Endothelial cell of hepatic sinusoid (primary cell): ENCODE measurements at regions not wholly inside any gene's neighbourhood (a gene's known extent, or its start where the extent isn't known, plus 50 kb on each side); places are given as distances from the start of the nearest gene placed in this dataset.
"Not testable (repeated sequence)": the region's sequence is repeated elsewhere in the genome, so short reads cannot be mapped to it uniquely, and the experiment has no call there.

Source experiments
- in situ Hi-C: cut with HindIII; loops from 2 replicates; pipeline ENCODE4 v1.10.0; 2017; ENCODE audit warnings: low sequenced_read_pairs

DNA sequence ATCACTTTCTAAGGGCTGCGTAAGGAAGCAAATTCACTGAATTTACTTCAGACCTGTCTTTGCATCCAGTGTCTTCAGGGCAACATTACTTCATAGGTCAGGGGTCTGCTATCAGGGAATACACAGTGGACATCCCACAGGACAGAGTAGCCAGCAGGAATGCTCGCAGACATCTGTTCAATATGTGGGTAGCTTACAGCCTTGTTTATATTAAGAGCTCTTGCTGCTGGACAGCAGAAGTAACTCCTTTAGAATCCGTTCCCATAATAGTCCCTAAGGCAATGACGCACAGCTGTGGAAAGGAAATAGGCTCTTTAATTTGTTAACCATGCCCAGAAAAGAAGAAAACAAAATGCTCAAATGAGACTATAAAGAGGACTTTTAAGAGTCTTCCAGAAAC, 198.7 kb downstream of the MOXD1 start:
- in situ Hi-C loops: no loop called here

- in situ Hi-C loops: no loop called here
Observed at GRCh38 chr6:132199343-132199742, 201.9 kb downstream of the MOXD1 start.

DNA sequence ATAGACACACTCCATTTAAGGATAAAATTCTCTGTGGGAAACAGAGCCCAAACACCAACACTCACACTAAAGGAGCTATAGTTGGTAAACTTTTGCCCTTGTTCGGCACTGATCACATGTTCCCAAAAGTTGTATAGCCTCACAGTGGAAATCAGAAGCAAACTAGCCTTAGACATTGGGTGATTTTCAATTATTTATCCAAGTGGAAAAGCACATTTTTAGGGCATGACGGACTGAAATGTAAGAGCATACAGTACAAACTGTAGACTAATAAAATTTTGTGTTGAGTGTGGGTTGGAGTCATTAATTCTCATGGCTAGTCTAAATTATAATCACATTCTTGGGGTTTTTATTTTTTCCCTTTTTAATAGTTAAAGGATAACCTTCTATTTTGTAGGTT, 202.4 kb downstream of the MOXD1 start:
- in situ Hi-C loops: no loop called here

DNA sequence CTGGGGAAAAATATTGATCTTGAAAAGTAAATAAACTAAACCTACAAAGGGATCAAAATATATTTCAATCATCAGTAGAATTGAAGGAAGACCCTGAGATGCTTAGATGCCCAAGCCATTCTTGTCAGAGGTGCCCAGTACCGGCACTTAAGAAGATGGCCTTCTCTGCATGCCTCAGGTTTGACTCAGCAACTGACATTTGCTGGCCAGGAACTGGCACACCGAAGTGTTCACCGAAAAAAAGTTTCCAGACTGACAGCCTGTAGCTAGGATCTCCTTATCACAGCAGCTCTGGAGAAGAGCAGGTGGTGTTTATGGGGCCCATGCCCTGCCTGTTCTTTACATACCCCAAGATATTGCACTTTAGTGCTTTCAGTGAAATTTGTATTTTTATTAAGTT, 203.2 kb downstream of the MOXD1 start:
- in situ Hi-C loops: no loop called here

- in situ Hi-C loops: no loop called here
Observed at GRCh38 chr6:132194529-132194928, 206.7 kb downstream of the MOXD1 start.

- in situ Hi-C loops: no loop called here
Observed at GRCh38 chr6:132192631-132193030, 208.6 kb downstream of the MOXD1 start.

DNA sequence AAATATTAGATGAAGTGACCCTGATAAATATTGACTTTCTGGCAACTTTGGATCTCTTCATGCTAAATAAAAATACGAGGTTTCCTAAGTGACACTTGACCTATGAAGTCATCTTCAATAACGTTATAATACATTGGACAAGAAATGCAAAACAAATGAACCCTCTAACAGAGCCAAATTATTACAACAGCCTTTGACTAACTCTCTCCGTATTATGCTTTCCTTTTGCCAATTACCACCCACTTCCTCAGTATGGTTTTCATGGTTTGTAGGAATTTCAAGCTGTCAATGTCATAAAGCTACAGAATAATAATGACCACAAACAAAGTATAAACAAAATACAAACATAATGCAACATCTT, 210.5 kb downstream of the MOXD1 start:
- in situ Hi-C loops: no loop called here

GRCh38 chr6:132190097-132190814, 211.0 kb downstream of the MOXD1 start:
- in situ Hi-C loops: no loop called here

- in situ Hi-C loops: no loop called here
Observed at GRCh38 chr6:132188556-132189264, 212.6 kb downstream of the MOXD1 start.

DNA sequence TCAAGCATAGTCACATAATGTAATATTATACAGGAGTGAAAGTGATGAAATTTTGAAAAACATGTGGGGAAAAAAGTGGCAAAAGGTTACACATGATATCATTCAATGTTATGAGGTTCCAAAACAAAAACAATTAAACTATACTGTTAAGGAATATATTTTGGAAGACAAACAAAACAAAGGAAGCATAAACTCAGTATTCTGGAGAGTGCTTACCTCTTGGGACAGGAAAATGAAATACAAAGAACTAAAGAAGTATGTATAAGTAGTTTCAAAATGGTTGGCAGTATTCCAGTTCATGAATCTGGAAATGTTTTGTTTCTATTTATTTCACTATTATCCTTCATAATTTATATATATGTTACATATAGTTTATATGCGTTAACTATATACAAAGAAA, 213.5 kb downstream of the MOXD1 start:
- in situ Hi-C loops: no loop called here

DNA sequence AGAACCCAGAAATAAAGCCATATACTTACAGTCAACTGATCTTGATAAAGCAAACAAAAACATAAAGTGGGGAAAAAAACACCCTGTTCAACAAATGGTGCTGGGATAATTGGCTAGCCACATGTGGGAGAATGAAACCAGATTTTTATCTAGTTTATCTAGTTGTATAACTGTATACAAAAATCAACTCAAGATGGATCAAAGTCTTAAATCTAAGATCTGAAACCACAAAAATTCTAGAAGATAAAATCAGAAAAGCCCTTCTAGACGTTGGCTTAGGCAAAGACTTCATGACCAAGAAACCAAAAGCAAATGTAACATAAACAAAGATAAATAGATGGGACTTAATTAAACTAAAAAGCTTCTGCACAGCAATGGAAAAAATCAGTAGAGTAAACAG, 216.3 kb downstream of the MOXD1 start:
- in situ Hi-C loops: not testable (repeated sequence)

- in situ Hi-C loops: no loop called here
Observed at GRCh38 chr6:132179955-132180354, 221.3 kb downstream of the MOXD1 start.

- in situ Hi-C loops: no loop called here
Observed at GRCh38 chr6:132174919-132175318, 223.7 kb upstream of the CCN2 start.

DNA sequence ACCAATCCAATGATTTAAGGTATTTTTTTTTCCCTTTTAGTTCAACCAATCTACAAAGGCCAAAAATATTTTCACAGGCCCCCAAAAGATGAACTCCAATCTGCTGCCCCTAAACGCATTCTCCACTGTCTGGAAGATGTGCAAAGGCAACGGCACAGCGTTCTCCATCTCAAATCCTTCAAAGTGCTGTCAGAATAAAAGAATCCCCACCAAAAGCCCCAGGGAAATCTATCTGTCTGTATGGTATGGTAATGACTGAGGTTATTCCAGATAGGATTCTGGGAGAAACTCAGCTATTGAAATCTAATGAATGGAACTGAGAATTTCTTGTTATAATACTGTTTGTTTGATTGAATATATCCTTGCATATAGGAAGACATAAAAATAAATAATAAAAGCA, 217.8 kb upstream of the CCN2 start:
- in situ Hi-C loops: no loop called here

DNA sequence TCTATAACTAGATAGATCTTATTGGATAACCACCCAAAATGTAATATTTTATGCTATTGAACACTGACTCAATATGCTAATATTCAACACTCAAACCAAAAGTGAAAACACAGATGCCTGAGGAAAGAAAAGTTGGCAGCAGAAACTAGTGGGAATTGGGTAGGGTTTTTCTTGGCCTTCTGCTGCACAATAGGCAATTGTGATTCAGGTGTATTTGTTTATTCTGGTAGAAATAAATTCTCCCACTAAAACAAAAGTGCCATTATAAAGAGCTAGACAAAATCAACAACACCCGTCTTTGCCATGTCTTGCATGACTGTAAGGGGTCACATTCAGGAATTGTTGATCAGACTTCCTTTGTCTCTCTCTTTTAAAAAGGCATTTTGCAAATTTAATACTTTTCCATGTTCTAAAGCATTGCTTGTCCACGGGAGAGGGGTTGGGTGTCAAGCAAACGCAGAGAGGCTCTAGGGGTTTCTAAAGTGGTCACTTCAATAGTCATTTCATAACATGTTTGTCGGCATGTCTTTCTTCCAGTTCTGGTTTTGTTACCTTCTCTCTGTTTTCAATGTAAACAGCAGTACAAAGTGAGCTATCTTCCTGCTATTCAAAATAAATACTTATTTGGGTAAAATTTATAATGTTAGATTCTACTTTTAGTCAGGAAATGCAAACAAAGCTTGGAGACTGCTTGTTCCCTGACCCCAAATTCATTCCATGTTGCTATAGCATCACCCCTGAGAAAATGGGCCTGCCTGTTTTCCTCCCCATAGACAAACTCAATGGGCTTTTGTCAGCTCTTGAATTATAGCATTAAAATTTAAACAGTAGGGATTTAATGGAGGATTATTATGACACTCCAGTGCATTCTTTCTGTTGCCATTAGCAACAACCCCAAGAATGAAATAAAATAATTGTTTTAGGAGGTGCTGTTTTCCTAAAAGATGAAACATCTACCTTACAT, 217.0 kb upstream of the CCN2 start:
- in situ Hi-C loops: no loop called here

- in situ Hi-C loops: no loop called here
Observed at GRCh38 chr6:132166526-132167051, 215.4 kb upstream of the CCN2 start.

DNA sequence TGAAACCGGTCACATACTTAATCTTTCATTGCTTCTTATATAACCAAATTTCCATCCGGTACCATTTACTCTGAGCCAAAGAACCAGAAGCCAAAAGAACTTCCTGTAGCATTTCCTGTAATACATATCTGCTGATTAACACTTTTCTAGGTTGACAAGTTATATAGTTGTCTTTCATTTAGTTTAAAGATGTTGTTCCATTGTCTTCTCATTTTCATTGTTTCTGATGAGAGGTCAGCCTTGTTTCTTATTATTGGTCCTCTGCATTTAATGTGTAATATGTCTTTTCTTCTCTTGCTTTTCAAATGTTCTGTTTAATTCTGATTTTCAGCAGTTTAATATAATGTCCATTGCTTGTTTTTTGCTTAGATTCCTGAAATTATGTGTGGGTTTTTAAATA, 214.5 kb upstream of the CCN2 start:
- in situ Hi-C loops: no loop called here

DNA sequence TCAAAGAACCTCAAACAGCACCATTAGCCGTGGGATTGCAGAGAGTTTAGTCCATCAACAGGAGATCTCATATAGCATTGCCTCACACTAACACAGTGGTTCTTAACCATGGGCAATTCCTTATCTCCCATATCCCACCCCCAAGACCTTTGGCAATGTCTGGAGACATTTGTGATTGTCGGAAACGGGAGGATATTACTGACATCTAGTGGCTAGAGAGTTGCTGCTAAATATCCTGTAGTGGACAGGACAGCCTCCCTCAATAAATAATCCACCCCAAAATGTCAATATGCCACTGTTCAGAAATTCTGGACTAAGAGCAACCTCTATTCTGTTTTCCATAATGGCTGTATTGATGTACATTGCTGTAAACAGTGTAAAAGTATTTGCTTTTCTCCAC, 210.1 kb upstream of the CCN2 start:
- in situ Hi-C loops: no loop called here

DNA sequence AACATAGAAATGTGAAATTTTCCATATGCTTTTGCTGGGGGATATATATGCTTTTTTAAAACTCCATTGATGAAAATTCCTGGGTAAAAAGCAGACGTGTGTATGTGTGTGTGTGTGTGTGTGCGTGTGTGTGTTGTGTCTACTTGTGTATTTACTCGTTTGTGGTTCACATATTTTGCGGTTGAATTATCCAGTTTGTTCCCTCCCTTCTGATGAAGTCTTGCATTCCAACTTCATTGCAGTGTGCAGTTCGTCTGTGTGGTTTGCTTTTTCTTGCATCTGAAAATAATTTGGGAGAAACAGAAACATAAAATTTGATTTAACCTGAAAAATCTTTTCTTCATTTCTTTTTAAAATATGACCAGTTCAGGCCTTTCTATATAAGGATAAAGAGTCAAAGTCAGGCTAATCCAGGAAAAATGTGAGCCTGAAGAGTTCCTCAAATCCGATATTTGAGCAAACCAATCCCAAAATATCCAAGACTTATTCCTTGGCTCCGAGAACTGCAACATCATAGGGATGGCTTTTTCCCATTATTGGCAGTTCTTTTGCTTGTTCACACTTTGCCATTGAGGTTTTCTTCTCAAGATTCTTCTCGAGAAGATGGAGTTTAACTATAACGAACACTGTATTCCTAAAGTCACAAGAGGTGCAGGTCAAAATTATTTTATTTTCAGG, 202.2 kb upstream of the CCN2 start:
- in situ Hi-C loops: no loop called here

DNA sequence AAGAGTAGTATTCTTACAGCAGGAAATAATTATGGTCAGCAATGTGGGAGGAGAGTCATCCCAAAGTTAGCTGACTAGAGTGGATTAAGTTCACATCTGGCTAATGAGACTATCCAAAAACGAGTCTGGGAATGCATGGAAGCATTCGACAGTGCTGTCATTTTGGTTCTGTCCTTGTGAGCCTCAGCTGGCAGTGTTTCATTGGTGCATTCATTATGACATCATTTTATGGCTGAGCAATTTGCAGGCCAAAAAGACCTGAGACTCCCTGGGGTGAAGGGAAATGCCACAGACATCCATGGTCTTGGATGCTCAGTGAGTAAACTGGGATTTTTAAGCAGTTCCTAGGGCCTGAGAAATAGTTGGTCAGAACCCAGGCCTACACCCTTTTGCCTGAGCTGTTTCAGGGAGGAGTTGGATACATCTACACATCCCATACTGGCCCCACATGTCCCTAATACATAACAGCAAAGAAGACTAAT, 196.4 kb upstream of the CCN2 start:
- in situ Hi-C loops: no loop called here

DNA sequence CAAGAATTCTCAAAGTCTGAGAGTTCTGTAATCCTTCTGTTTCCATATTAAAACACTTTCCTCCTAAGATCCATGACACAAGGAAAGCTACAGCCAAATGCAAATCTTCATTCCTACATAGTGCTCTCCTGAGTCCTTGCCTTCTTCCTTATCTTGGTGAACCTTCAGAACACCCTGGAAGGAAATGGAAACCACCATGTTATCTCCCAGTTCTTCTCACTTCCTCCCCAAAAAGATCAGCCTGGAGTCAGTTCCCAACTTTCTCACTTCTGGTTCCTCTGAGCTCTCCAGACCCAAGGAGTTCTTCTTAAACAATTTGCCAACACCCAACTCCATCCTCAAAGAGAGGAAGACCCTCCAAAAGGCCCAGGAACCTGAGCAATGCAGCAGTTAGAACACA, 193.3 kb upstream of the CCN2 start:
- in situ Hi-C loops: no loop called here
